Tibial nerve (tissue), 4 donors: ENCODE measurements at regions not wholly inside any gene's neighbourhood (a gene's known extent, or its start where the extent isn't known, plus 50 kb on each side); places are given as distances from the start of the nearest gene placed in this dataset.

Experiments
- EP300 ChIP-seq, 2 donors: sonication (generic); formaldehyde crosslinking; IDR thresholded peaks; one replicate each; pipeline ENCODE4 v1.6.1; 2017; ENCODE audit warnings: antibody characterized with exemption in 2 of 2, mild to moderate bottlenecking in 1 of 2
- POLR2A ChIP-seq, 2 donors: fragments of 450-650 bp; IDR thresholded peaks; one replicate each; pipeline ENCODE4 v1.6.1; 2017; ENCODE audit warnings: antibody characterized with exemption in 2 of 2, mild to moderate bottlenecking in 2 of 2, moderate library complexity in 2 of 2
- TF ChIP-seq, protein P1 (sequence below), 5 experiments: fragments of 200-600 bp in 3 of 5; fragments of 450-650 bp in 2 of 5; sonication (generic) in 3 of 5; IDR thresholded peaks; one replicate each; pipeline ENCODE4 v1.5.1; 2016 to 2019; ENCODE audit warnings: antibody characterized with exemption in 5 of 5, mild to moderate bottlenecking in 3 of 5, moderate library complexity in 2 of 5

- TF ChIP-seq, protein P1, sequence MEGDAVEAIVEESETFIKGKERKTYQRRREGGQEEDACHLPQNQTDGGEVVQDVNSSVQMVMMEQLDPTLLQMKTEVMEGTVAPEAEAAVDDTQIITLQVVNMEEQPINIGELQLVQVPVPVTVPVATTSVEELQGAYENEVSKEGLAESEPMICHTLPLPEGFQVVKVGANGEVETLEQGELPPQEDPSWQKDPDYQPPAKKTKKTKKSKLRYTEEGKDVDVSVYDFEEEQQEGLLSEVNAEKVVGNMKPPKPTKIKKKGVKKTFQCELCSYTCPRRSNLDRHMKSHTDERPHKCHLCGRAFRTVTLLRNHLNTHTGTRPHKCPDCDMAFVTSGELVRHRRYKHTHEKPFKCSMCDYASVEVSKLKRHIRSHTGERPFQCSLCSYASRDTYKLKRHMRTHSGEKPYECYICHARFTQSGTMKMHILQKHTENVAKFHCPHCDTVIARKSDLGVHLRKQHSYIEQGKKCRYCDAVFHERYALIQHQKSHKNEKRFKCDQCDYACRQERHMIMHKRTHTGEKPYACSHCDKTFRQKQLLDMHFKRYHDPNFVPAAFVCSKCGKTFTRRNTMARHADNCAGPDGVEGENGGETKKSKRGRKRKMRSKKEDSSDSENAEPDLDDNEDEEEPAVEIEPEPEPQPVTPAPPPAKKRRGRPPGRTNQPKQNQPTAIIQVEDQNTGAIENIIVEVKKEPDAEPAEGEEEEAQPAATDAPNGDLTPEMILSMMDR (IDR thresholded peaks at IDR 0.05), result no peak
- TF ChIP-seq EP300 (IDR thresholded peaks at IDR 0.05) (no peak), POLR2A (IDR thresholded peaks at IDR 0.05) (no peak)
Measured at GRCh38 chr5:93165559-93165958, 415.5 kb downstream of the NR2F1-AS1 start.
